NT2/D1 (cell line): ENCODE measurements at regions not wholly inside any gene's neighbourhood (a gene's known extent, or its start where the extent isn't known, plus 50 kb on each side); places are given as distances from the start of the nearest gene placed in this dataset.

ENCODE experiments used
- YY1 ChIP-seq: IDR thresholded peaks from 2 replicates; pipeline ENCODE4 v1.6.1; 2011; ENCODE audit not compliant: insufficient read length, insufficient read depth
- ZNF274 ChIP-seq: IDR thresholded peaks from 2 replicates; pipeline ENCODE4 v1.6.1; 2011; ENCODE audit warnings: mild to moderate bottlenecking, low read depth, low read length

DNA sequence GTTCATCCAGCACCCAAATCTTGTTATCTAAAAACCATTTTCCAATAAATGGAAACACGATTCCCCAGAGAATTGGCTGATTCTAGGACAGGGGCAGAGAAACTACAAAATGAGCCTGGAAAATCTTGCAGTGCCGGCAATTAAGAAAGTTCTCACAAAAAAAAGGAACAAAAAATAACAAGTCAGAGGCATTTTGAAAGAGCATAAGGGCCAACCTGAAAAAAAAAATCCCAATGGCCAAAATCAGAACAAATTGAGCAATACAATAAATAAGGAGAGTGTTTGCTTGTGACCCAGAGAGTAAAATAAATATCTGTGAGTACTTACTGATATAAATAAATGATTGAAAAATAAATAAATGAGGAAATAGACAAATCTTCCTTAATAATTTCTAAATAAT is 55.1 kb upstream of the S1PR3 start:
- TF ChIP-seq YY1 (no peak), ZNF274 (no peak)
